IMR-90 (cell line): ENCODE measurements at regions not wholly inside any gene's neighbourhood (a gene's known extent, or its start where the extent isn't known, plus 50 kb on each side); places are given as distances from the start of the nearest gene placed in this dataset.

Experiments
- ATAC-seq: fragments of 200-7000 bp; cut with Tn5 transposase; 2 replicates; pipeline ENCODE4 v1.9.1; 2020; ENCODE audit warnings: low read depth, mild to moderate bottlenecking, moderate library complexity
- BruUV-seq: library from RNA; stranded (reverse); fragments of 400-500 nt; replicated peaks from 2 replicates; lab custom pipeline; 2021; lab: Mats Ljungman, UMichigan
- CTCF ChIA-PET: fragments of 300-600 bp; formaldehyde crosslinking; extraction: SDS; loops from one replicate; lab custom pipeline; 2021; ENCODE audit warnings: antibody characterized with exemption; lab: Yijun Ruan, JAX
- POLR2A ChIA-PET: fragments of 300-600 bp; sonication (Branson Sonifier 250); formaldehyde crosslinking; loops from one replicate; lab custom pipeline; 2022; ENCODE audit warnings: antibody characterized with exemption; ENCODE audit not compliant: unreplicated experiment; lab: Charles Lee
- DNase-seq: peaks from one replicate; pipeline ENCODE4 v3.0.0; 2013
- H2AFZ ChIP-seq: replicated peaks from 2 replicates; pipeline ENCODE3; 2013; ENCODE audit warnings: low read length, mild to moderate bottlenecking; ENCODE audit not compliant: poor library complexity
- H2AK5ac ChIP-seq: 2 replicates; pipeline ENCODE4 v1.6.1; 2013; ENCODE audit warnings: low read depth, low read length, inconsistent platforms
- H2AK9ac ChIP-seq: replicated peaks from 2 replicates; pipeline ENCODE3; 2013; ENCODE audit warnings: mild to moderate bottlenecking, low read depth, low read length, moderate library complexity; ENCODE audit not compliant: poor library complexity
- H2BK120ac ChIP-seq: 2 replicates; pipeline ENCODE4 v1.6.1; 2013; ENCODE audit warnings: low read depth, low read length, inconsistent platforms
- H2BK15ac ChIP-seq: 3 replicates; pipeline ENCODE4 v1.6.1; 2013; ENCODE audit warnings: low read depth, low read length, inconsistent platforms
- H2BK20ac ChIP-seq: 2 replicates; pipeline ENCODE4 v1.6.1; 2013; ENCODE audit warnings: low read depth, mild to moderate bottlenecking, inconsistent platforms, low read length, moderate library complexity
- H2BK5ac ChIP-seq: 2 replicates; pipeline ENCODE4 v1.6.1; 2013; ENCODE audit warnings: mild to moderate bottlenecking, low read depth, low read length, inconsistent platforms; ENCODE audit not compliant: poor library complexity, severe bottlenecking
- H3K14ac ChIP-seq: replicated peaks from 2 replicates; pipeline ENCODE4 v1.6.1; 2013; ENCODE audit warnings: low read depth, low read length, inconsistent platforms
- H3K18ac ChIP-seq: 2 replicates; pipeline ENCODE4 v1.6.1; 2013; ENCODE audit warnings: low read depth, low read length, control low read depth
- H3K23ac ChIP-seq: 2 replicates; pipeline ENCODE4 v1.6.1; 2013; ENCODE audit warnings: low read depth, low read length, inconsistent platforms
- H3K27ac ChIP-seq: 2 replicates; pipeline ENCODE4 v1.5.1; 2013; ENCODE audit warnings: mild to moderate bottlenecking, control low read depth, low read length; ENCODE audit not compliant: insufficient read depth
- H3K27me3 ChIP-seq: 2 replicates; pipeline ENCODE4 v1.6.1; 2013; ENCODE audit warnings: low read length; ENCODE audit not compliant: control insufficient read depth, insufficient read depth
- H3K36me3 ChIP-seq: 2 replicates; pipeline ENCODE4 v1.6.1; 2013; ENCODE audit warnings: low read length, mixed read lengths; ENCODE audit not compliant: control insufficient read depth, insufficient read depth
- H3K4ac ChIP-seq: 2 replicates; pipeline ENCODE4 v1.6.1; 2013; ENCODE audit warnings: low read depth, low read length, inconsistent platforms
- H3K4me1 ChIP-seq: 2 replicates; pipeline ENCODE4 v1.6.1; 2013; ENCODE audit warnings: low read length, mixed read lengths; ENCODE audit not compliant: control insufficient read depth, insufficient read depth
- H3K4me2 ChIP-seq: 2 replicates; pipeline ENCODE4 v1.6.1; 2013; ENCODE audit warnings: low read depth, mild to moderate bottlenecking, control low read depth, low read length, moderate library complexity
- H3K4me3 ChIP-seq: 2 replicates; pipeline ENCODE4 v1.5.1; 2013; ENCODE audit warnings: low read depth, mild to moderate bottlenecking, control low read depth, low read length, moderate library complexity; ENCODE audit not compliant: insufficient read depth
- H3K56ac ChIP-seq: 2 replicates; pipeline ENCODE4 v1.6.1; 2013; ENCODE audit warnings: low read length, inconsistent platforms; ENCODE audit not compliant: insufficient read depth; ENCODE audit errors: extremely low read depth
- H3K79me1 ChIP-seq, 2 experiments: 2 replicates each; pipeline ENCODE4 v1.6.1; 2013; ENCODE audit warnings: low read length in 2 of 2, inconsistent platforms in 1 of 2, low read depth in 1 of 2
- H3K9ac ChIP-seq: 2 replicates; pipeline ENCODE4 v1.6.1; 2013; ENCODE audit warnings: low read depth, low read length, control low read depth
- H3K9me1 ChIP-seq: 2 replicates; pipeline ENCODE4 v1.6.1; 2013; ENCODE audit warnings: low read length, inconsistent platforms; ENCODE audit not compliant: insufficient read depth
- H3K9me3 ChIP-seq: 2 replicates; pipeline ENCODE4 v1.6.1; 2013; ENCODE audit warnings: low read length; ENCODE audit not compliant: control insufficient read depth, insufficient read depth
- H4K20me1 ChIP-seq: 2 replicates; pipeline ENCODE4 v1.6.1; 2013; ENCODE audit warnings: low read length, inconsistent platforms; ENCODE audit not compliant: insufficient read depth
- H4K5ac ChIP-seq: 2 replicates; pipeline ENCODE4 v1.6.1; 2013; ENCODE audit warnings: mild to moderate bottlenecking, low read depth, low read length, control low read depth
- H4K8ac ChIP-seq, 2 experiments: 2 replicates each; pipeline ENCODE4 v1.6.1; 2013; ENCODE audit warnings: low read depth in 2 of 2, low read length in 2 of 2, control low read depth in 1 of 2, inconsistent platforms in 1 of 2
- H4K91ac ChIP-seq: 2 replicates; pipeline ENCODE4 v1.6.1; 2013; ENCODE audit warnings: low read depth, low read length, inconsistent platforms; ENCODE audit not compliant: insufficient read depth
- CEBPB ChIP-seq: IDR thresholded peaks from 2 replicates; pipeline ENCODE4 v1.6.1; 2012; ENCODE audit warnings: low read depth, low read length, improper control_type of control experiment
- CHD1 ChIP-seq: IDR thresholded peaks from 2 replicates; pipeline ENCODE4 v1.6.1; 2012; ENCODE audit warnings: low read depth, low read length, improper control_type of control experiment
- FOS ChIP-seq: fragments of 150-350 bp; IDR thresholded peaks from 2 replicates; pipeline ENCODE4 v1.6.1; 2016; ENCODE audit warnings: low read depth, low read length
- MAZ ChIP-seq: IDR thresholded peaks from 2 replicates; pipeline ENCODE4 v1.6.1; 2012; ENCODE audit warnings: low read depth, mild to moderate bottlenecking, low read length, improper control_type of control experiment, moderate library complexity, borderline replicate concordance
- POLR2A ChIP-seq: IDR thresholded peaks from 2 replicates; pipeline ENCODE4 v1.6.1; 2012; ENCODE audit warnings: mild to moderate bottlenecking, low read depth, low read length
- RAD21 ChIP-seq: IDR thresholded peaks from 2 replicates; pipeline ENCODE4 v1.6.1; 2012; ENCODE audit warnings: low read length, improper control_type of control experiment
- RCOR1 ChIP-seq: IDR thresholded peaks from 2 replicates; pipeline ENCODE4 v1.6.1; 2012; ENCODE audit warnings: mild to moderate bottlenecking, low read length, improper control_type of control experiment; ENCODE audit not compliant: insufficient replicate concordance
- RFX5 ChIP-seq: IDR thresholded peaks from 2 replicates; pipeline ENCODE4 v1.8.0; 2012; ENCODE audit warnings: low read depth, mild to moderate bottlenecking, low read length, moderate library complexity
- SMC3 ChIP-seq: fragments of 150-350 bp; IDR thresholded peaks from 2 replicates; pipeline ENCODE4 v1.6.1; 2016; ENCODE audit warnings: low read depth, mild to moderate bottlenecking, antibody characterized with exemption, low read length, moderate library complexity
- WGBS, 2 experiments: methylation state at CpG; one replicate each; pipeline versions ENCODE4 v1.1.5 to v1.1.7; 2013; ENCODE audit warnings: missing lambda C conversion rate in 2 of 2; ENCODE audit not compliant: insufficient read length in 1 of 2; ENCODE audit errors: extremely low coverage in 2 of 2; 5-methylcytosine and 5-hydroxymethylcytosine counted together
- dilution Hi-C: fragments of 300-500 bp; cut with HindIII; formaldehyde crosslinking; loops from one replicate; pipeline ENCODE4 v1.14.3; 2018; ENCODE audit warnings: low sequenced_read_pairs; ENCODE audit not compliant: unreplicated experiment
- in situ Hi-C: fragments of 300-500 bp; cut with MboI; formaldehyde crosslinking; loops from 3 replicates; pipeline ENCODE4 v1.14.3; 2019; ENCODE audit warnings: low sequenced_read_pairs, inconsistent platforms, mixed read lengths
- intact Hi-C: fragments of 100-400 bp; cut with micrococcal nuclease; formaldehyde crosslinking; loops from 2 replicates; pipeline ENCODE4 v1.10.0; 2022
- TF ChIP-seq, protein P1 (sequence below): fragments of 150-350 bp; IDR thresholded peaks from 2 replicates; pipeline ENCODE4 v1.6.1; 2017; ENCODE audit warnings: mild to moderate bottlenecking, antibody characterized with exemption, low read length, low read depth
- TF ChIP-seq, protein P2 (sequence below): conservative IDR thresholded peaks from 2 replicates; pipeline ENCODE4 v1.5.1; 2012; ENCODE audit warnings: mild to moderate bottlenecking, low read depth, low read length, improper control_type of control experiment
- TF ChIP-seq, protein P3 (sequence below): fragments of 150-350 bp; IDR thresholded peaks from 2 replicates; pipeline ENCODE4 v1.6.1; 2016; ENCODE audit warnings: low read depth, mild to moderate bottlenecking, low read length, moderate library complexity, borderline replicate concordance

DNA sequence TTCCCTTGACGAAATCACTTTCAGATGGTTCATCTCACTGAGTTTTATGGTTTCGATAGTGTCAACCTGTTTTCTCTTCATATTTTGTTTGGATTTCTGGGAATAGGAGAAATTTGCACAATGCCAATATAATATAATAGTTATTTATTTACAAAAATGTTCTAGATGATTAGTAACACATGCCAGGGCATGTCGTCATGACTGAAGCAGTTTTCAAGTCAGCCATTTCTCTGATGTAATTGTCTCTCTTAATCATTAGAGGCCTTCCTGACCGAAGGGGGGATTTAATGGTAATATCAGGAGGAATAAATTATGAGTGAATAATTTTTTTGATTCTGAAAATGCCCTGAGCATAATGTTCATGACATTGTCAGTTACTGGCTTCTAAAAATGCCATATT, 246.5 kb upstream of the ATP10B start:
- Histone ChIP-seq H2AK5ac (no peak overlapping the region), H2BK20ac (no peak overlapping the region), H3K14ac (no peak overlapping the region), H2AFZ (no peak overlapping the region), H3K4ac (no peak overlapping the region), H2BK15ac (no peak overlapping the region), H3K79me1 (no peaks in the 10 kb centered on the region), H2AK9ac (no peak overlapping the region), H4K8ac (no peak overlapping the region), H2BK5ac (no peak overlapping the region), H3K9ac (no peak overlapping the region), H3K27ac (no peak overlapping the region), H3K9me3 (peaks cover 8% of the 10 kb centered on the region; the same call in 1 of the 2 replicates), H3K56ac (no peak overlapping the region), H3K36me3 (no peaks in the 10 kb centered on the region), H3K18ac (no peak overlapping the region), H3K23ac (no peak overlapping the region), H3K9me1 (no peaks in the 10 kb centered on the region), H3K27me3 (no peaks in the 10 kb centered on the region), H4K5ac (no peak overlapping the region), H2BK120ac (no peak overlapping the region), H4K20me1 (no peaks in the 10 kb centered on the region), H3K4me1 (no peaks in the 10 kb centered on the region), H3K4me2 (no peak overlapping the region), H3K4me3 (no peak overlapping the region), H4K91ac (no peak overlapping the region)
- no CpG with 5 or more reads among the region's 4 CpGs for WGBS, 2 experiments
- POLR2A ChIA-PET, result no interaction called here
- intact Hi-C loops (loop anchor here (5.0 kb wide), 1 partner anchor 1741 kb away; no protein-coding TSS in a partner anchor), in situ Hi-C loops (no loop called here), dilution Hi-C loops (no loop called here)
- TF ChIP-seq CHD1 (no peak), SMC3 (no peak), RCOR1 (no peak), POLR2A (no peak), RAD21 (no peak), CEBPB (no peak), MAZ (no peak), FOS (no peak), RFX5 (no peak)
- TF ChIP-seq, protein P1, sequence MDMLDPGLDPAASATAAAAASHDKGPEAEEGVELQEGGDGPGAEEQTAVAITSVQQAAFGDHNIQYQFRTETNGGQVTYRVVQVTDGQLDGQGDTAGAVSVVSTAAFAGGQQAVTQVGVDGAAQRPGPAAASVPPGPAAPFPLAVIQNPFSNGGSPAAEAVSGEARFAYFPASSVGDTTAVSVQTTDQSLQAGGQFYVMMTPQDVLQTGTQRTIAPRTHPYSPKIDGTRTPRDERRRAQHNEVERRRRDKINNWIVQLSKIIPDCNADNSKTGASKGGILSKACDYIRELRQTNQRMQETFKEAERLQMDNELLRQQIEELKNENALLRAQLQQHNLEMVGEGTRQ, result no peak
- TF ChIP-seq, protein P2, sequence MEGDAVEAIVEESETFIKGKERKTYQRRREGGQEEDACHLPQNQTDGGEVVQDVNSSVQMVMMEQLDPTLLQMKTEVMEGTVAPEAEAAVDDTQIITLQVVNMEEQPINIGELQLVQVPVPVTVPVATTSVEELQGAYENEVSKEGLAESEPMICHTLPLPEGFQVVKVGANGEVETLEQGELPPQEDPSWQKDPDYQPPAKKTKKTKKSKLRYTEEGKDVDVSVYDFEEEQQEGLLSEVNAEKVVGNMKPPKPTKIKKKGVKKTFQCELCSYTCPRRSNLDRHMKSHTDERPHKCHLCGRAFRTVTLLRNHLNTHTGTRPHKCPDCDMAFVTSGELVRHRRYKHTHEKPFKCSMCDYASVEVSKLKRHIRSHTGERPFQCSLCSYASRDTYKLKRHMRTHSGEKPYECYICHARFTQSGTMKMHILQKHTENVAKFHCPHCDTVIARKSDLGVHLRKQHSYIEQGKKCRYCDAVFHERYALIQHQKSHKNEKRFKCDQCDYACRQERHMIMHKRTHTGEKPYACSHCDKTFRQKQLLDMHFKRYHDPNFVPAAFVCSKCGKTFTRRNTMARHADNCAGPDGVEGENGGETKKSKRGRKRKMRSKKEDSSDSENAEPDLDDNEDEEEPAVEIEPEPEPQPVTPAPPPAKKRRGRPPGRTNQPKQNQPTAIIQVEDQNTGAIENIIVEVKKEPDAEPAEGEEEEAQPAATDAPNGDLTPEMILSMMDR, result no peak
- TF ChIP-seq, protein P3, sequence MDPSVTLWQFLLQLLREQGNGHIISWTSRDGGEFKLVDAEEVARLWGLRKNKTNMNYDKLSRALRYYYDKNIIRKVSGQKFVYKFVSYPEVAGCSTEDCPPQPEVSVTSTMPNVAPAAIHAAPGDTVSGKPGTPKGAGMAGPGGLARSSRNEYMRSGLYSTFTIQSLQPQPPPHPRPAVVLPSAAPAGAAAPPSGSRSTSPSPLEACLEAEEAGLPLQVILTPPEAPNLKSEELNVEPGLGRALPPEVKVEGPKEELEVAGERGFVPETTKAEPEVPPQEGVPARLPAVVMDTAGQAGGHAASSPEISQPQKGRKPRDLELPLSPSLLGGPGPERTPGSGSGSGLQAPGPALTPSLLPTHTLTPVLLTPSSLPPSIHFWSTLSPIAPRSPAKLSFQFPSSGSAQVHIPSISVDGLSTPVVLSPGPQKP, result no peak
- no peak for ATAC-seq
- CTCF ChIA-PET, result no interaction called here
- no TSS peak for BruUV-seq
- no peak for DNase-seq
